SK-N-MC (cell line): ENCODE measurements at regions not wholly inside any gene's neighbourhood (a gene's known extent, or its start where the extent isn't known, plus 50 kb on each side); places are given as distances from the start of the nearest gene placed in this dataset.

ENCODE experiments used
- DNase-seq: peaks from one replicate; pipeline ENCODE4 v3.0.0-alpha.2; 2011; ENCODE audit warnings: low read depth, low spot score
- H3K27ac ChIP-seq: fragments of 200-600 bp; sonication (generic); 2 replicates; pipeline ENCODE4 v1.5.1; 2016; ENCODE audit warnings: mixed run types
- H3K36me3 ChIP-seq: fragments of 200-600 bp; sonication (generic); 2 replicates; pipeline ENCODE4 v1.6.1; 2017; ENCODE audit warnings: antibody characterized with exemption, low read length, mixed read lengths; ENCODE audit not compliant: insufficient read depth
- H3K4me3 ChIP-seq: fragments of 200-600 bp; sonication (generic); 2 replicates; pipeline ENCODE4 v1.5.1; 2016
- H3K9ac ChIP-seq: fragments of 200-600 bp; sonication (generic); 2 replicates; pipeline ENCODE4 v1.8.0; 2017; ENCODE audit warnings: mixed run types, mixed read lengths; ENCODE audit not compliant: insufficient read length
- H3K9me3 ChIP-seq: fragments of 200-600 bp; sonication (generic); 2 replicates; pipeline ENCODE4 v1.6.1; 2017; ENCODE audit warnings: low read depth, mild to moderate bottlenecking, antibody characterized with exemption, low read length, moderate library complexity, mixed read lengths
- EZH2 ChIP-seq: fragments of 200-600 bp; sonication (generic); IDR thresholded peaks from one replicate; pipeline ENCODE4 v1.6.1; 2017; ENCODE audit warnings: antibody characterized with exemption
- FOXP2 ChIP-seq: optimal IDR thresholded peaks from 2 replicates; pipeline ENCODE3; 2011; ENCODE audit warnings: mild to moderate bottlenecking, moderate library complexity; ENCODE audit not compliant: insufficient read depth; ENCODE audit errors: extremely low read length, control extremely low read depth
- POLR2AphosphoS5 ChIP-seq: IDR thresholded peaks from 2 replicates; pipeline ENCODE4 v1.6.1; 2012; ENCODE audit warnings: mild to moderate bottlenecking, low read depth, low read length, borderline replicate concordance

DNA sequence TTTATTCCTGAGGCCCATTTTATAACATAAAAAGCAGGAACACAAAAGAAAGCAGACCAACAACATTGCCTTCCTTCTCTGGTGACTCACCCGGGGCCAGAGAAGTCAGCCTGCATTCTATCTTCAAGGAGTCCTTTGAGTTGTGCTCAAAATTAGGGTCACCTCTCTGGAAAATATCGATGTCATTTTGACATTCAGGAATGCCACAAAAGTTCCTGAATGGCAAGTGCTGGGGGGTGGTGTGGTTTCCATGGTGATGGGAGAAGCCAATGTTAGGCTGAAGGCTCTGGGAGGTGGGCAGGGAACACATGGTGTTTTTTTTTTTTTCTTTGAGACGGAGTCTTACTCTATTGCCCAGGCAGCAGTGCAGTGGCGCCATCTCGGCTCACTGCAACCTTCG is 159.6 kb downstream of the HAPSTR1 start:
- Histone ChIP-seq H3K36me3 (no peaks in the 10 kb centered on the region), H3K27ac (no peak overlapping the region)

GRCh38 chr16:9254863-9255262 is 163.4 kb downstream of the HAPSTR1 start:
- no peak overlapping the region for H3K27ac ChIP-seq
- DNase-seq: no peak
- H3K4me3 ChIP-seq: no peak overlapping the region
- no peaks in the 10 kb centered on the region for H3K9me3 ChIP-seq
- H3K36me3 ChIP-seq: no peaks in the 10 kb centered on the region
- no peak overlapping the region for H3K9ac ChIP-seq
- no peak for TF ChIP-seq POLR2AphosphoS5
- TF ChIP-seq EZH2: no peak
- TF ChIP-seq FOXP2: no peak

More for the DNA sequence above, 159.6 kb downstream of the HAPSTR1 start:
- Histone ChIP-seq H3K9ac (no peak overlapping the region), H3K4me3 (no peak overlapping the region), H3K9me3 (no peaks in the 10 kb centered on the region)
- no peak for DNase-seq
- TF ChIP-seq EZH2: no peak
- TF ChIP-seq POLR2AphosphoS5: no peak
- TF ChIP-seq FOXP2: no peak

DNA sequence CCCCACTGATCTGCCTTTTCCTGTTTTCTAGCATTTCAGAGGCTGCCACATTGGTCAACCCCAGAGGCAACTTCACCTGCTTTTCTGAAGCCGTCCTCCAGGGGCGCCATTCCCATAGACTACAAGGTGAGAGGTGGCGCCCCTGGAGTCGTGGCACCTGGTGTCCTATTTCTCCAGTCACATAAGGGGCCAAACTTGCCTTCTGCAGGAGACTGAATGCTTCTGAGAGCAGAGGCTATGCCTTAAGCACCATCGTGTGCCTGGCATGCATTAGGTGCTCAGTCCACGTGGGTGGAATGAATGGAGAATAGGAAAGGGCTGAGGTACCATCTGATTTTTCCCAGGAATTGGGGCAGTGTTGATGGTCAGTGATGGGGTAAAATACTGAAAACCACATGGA is 164.8 kb downstream of the HAPSTR1 start:
- no peak for DNase-seq
- TF ChIP-seq FOXP2 (no peak), POLR2AphosphoS5 (no peak), EZH2 (no peak)
- H3K36me3 ChIP-seq: no peaks in the 10 kb centered on the region

GRCh38 chr16:9257843-9258242 is 166.4 kb downstream of the HAPSTR1 start:
- DNase-seq: no peak
- H3K27ac ChIP-seq: no peak overlapping the region
- no peak overlapping the region for H3K4me3 ChIP-seq
- H3K9me3 ChIP-seq: no peaks in the 10 kb centered on the region
- H3K9ac ChIP-seq: no peak overlapping the region
- H3K36me3 ChIP-seq: no peaks in the 10 kb centered on the region
- TF ChIP-seq FOXP2 (no peak), EZH2 (no peak), POLR2AphosphoS5 (no peak)

More for the DNA sequence above, 164.8 kb downstream of the HAPSTR1 start:
- no peaks in the 10 kb centered on the region for H3K9me3 ChIP-seq
- H3K27ac ChIP-seq: no peak overlapping the region
- no peak overlapping the region for H3K9ac ChIP-seq
- no peak overlapping the region for H3K4me3 ChIP-seq

GRCh38 chr16:9258423-9259051 is 167.1 kb downstream of the HAPSTR1 start:
- DNase-seq: no peak

DNA sequence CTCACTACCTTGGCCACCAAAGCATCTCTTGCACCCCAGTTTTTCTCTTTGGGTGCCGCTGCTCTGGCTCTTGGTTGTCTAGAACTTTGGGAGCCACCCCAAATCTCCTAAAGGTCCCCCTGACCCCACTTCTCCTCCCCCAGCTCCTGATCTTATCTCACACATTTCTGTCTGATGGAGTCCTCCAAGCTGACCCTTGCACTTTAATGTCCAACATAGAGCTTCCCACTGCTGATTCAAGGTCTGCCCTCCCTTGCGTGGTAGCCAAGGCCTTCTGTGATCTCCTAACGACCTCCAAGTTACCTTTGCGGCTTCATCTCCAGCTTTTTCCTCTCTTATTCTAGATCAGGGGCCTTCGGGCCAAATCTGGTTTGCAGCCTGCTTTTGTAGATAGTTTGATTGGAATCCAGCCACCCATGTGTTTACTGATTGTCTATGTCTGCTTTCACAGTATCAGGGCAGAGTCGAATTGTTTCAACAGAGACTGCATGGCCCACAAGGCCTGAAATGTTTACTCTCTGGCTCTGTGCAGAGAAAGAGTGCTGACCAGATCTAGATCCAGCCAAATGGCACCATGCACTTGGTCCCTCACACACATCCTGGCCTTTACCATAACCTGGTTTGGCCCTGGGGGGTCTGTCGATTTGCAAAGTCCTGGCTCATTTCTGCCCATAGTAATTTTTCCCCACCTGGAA is 168.6 kb downstream of the HAPSTR1 start:
- no peak overlapping the region for H3K4me3 ChIP-seq
- H3K36me3 ChIP-seq: no peaks in the 10 kb centered on the region
- no peaks in the 10 kb centered on the region for H3K9me3 ChIP-seq
- no peak for TF ChIP-seq FOXP2
- TF ChIP-seq POLR2AphosphoS5: no peak
- TF ChIP-seq EZH2: no peak
- DNase-seq: no peak
- H3K27ac ChIP-seq: no peak overlapping the region
- H3K9ac ChIP-seq: no peak overlapping the region

More at GRCh38 chr16:9258423-9259051, 167.1 kb downstream of the HAPSTR1 start:
- Histone ChIP-seq H3K9me3 (no peaks in the 10 kb centered on the region), H3K27ac (no peak overlapping the region), H3K36me3 (no peaks in the 10 kb centered on the region), H3K4me3 (no peak overlapping the region), H3K9ac (no peak overlapping the region)
- TF ChIP-seq EZH2 (no peak), POLR2AphosphoS5 (no peak), FOXP2 (no peak)

- no peak overlapping the region for H3K27ac ChIP-seq
- no peaks in the 10 kb centered on the region for H3K9me3 ChIP-seq
- H3K9ac ChIP-seq: no peak overlapping the region
- no peak for DNase-seq
- TF ChIP-seq EZH2 (no peak), FOXP2 (no peak)
- H3K36me3 ChIP-seq: no peaks in the 10 kb centered on the region
- no peak overlapping the region for H3K4me3 ChIP-seq
Measured at GRCh38 chr16:9260666-9261065, 169.2 kb downstream of the HAPSTR1 start.

DNA sequence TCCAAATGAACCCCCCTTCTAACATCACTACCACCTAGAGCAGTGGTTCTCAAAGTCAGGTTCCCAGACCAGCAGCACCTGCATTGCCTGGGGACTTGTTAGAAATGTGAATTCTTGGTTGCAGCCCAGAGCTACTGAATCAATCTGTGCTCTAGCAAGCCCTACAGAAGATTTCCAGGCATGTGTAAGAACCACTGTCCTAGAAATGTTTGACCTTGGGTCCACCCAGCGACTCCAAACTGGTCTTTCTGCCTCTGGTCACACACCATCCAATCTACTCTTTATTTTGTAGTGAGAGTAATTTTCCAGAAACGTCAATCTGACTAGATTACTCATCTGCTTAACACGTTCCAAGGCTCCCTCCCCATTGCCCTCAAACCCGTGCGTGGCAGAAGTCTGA is 169.9 kb downstream of the HAPSTR1 start:
- Histone ChIP-seq H3K4me3 (no peak overlapping the region), H3K36me3 (no peaks in the 10 kb centered on the region), H3K9ac (no peak overlapping the region), H3K27ac (no peak overlapping the region), H3K9me3 (no peaks in the 10 kb centered on the region; the same call in 1 of the 2 replicates)
- TF ChIP-seq POLR2AphosphoS5 (no peak), FOXP2 (no peak), EZH2 (no peak)
- DNase-seq: no peak

- Histone ChIP-seq H3K27ac (no peak overlapping the region), H3K9ac (no peak overlapping the region)
- no peak for DNase-seq
Measured at GRCh38 chr16:9262941-9263715, 171.7 kb downstream of the HAPSTR1 start.

More at GRCh38 chr16:9262941-9263715, 171.7 kb downstream of the HAPSTR1 start:
- Histone ChIP-seq H3K9me3 (no peaks in the 10 kb centered on the region; the same call in 1 of the 2 replicates), H3K4me3 (no peak overlapping the region), H3K36me3 (no peaks in the 10 kb centered on the region)
- no peak for TF ChIP-seq FOXP2
- TF ChIP-seq POLR2AphosphoS5: no peak
- TF ChIP-seq EZH2: no peak
